B cell (primary cell): ENCODE measurements at regions not wholly inside any gene's neighbourhood (a gene's known extent, or its start where the extent isn't known, plus 50 kb on each side); places are given as distances from the start of the nearest gene placed in this dataset.

ENCODE experiments used
- ATAC-seq: fragments of 200-7000 bp; cut with Tn5 transposase; one replicate; pipeline ENCODE4 v1.10.0; 2021; ENCODE audit warnings: low read depth, mild to moderate bottlenecking, moderate number of reproducible peaks, moderate library complexity
- CTCF ChIA-PET: fragments of 350-600 bp; sonication (Branson Sonifier 250); formaldehyde crosslinking; loops from one replicate; lab custom pipeline; 2021; ENCODE audit warnings: antibody characterized with exemption, inconsistent platforms; lab: Charles Lee
- POLR2A ChIA-PET: fragments of 350-600 bp; sonication (Branson Sonifier 250); formaldehyde crosslinking; loops from one replicate; lab custom pipeline; 2021; ENCODE audit warnings: antibody characterized with exemption; lab: Charles Lee
- DNase-seq: peaks from one replicate; pipeline ENCODE4 v3.0.0; 2013
- H2AFZ ChIP-seq: 2 replicates; pipeline ENCODE4 v1.6.1; 2012; ENCODE audit warnings: mild to moderate bottlenecking, low read depth, low read length; ENCODE audit not compliant: insufficient read depth, poor library complexity, severe bottlenecking
- H3K27ac ChIP-seq, 2 donors: 1 replicate in 1 of 2; 2 replicates in 1 of 2; pipeline ENCODE4 v1.5.1; 2012 to 2013; ENCODE audit warnings: low read length in 2 of 2, mild to moderate bottlenecking in 2 of 2, moderate library complexity in 1 of 2
- H3K27me3 ChIP-seq, 4 experiments: fragments of 200-600 bp in 1 of 4; sonication (generic) in 1 of 4; replicated peaks in 1 of 4; 1 replicate in 2 of 4; 2 replicates in 2 of 4; pipeline versions ENCODE4 v1.6.1 to v1.7.0; 2013 to 2016; ENCODE audit warnings: low read length in 3 of 4, mild to moderate bottlenecking in 2 of 4, mixed read lengths in 1 of 4, moderate library complexity in 1 of 4; ENCODE audit not compliant: insufficient read depth in 4 of 4, control insufficient read depth in 3 of 4; ENCODE audit errors: control extremely low read depth in 1 of 4
- H3K36me3 ChIP-seq, 2 experiments: replicated peaks in 1 of 2; 1 replicate in 1 of 2; 2 replicates in 1 of 2; pipeline versions ENCODE4 v1.6.1 to v1.7.1; 2013; ENCODE audit warnings: low read length in 1 of 2; ENCODE audit not compliant: insufficient read depth in 2 of 2, control insufficient read depth in 1 of 2; ENCODE audit errors: control extremely low read depth in 1 of 2, extremely low read depth in 1 of 2
- H3K4me1 ChIP-seq, 2 donors: fragments of 200-600 bp in 1 of 2; sonication (generic) in 1 of 2; 1 replicate in 1 of 2; 2 replicates in 1 of 2; pipeline versions ENCODE4 v1.5.1 to v1.6.1; 2013 to 2017; ENCODE audit warnings: low read length in 2 of 2; ENCODE audit not compliant: control insufficient read depth in 2 of 2, insufficient read depth in 2 of 2
- H3K4me2 ChIP-seq: replicated peaks from 2 replicates; pipeline ENCODE3; 2012; ENCODE audit warnings: mild to moderate bottlenecking, low read depth, low read length; ENCODE audit not compliant: poor library complexity, severe bottlenecking
- H3K4me3 ChIP-seq, 5 experiments: fragments of 200-600 bp in 1 of 5; sonication (generic) in 1 of 5; 1 replicate in 3 of 5; 2 replicates in 2 of 5; pipeline versions ENCODE4 v1.5.1 to v1.7.0; 2011 to 2016; ENCODE audit warnings: low read length in 4 of 5, mild to moderate bottlenecking in 4 of 5, low read depth in 2 of 5, control low read depth in 1 of 5, moderate library complexity in 1 of 5; ENCODE audit not compliant: insufficient read depth in 1 of 5; ENCODE audit errors: control extremely low read depth in 1 of 5, extremely low read depth in 1 of 5
- H3K79me2 ChIP-seq: fragments of 200-600 bp; sonication (generic); one replicate; pipeline ENCODE4 v1.6.0; 2016; ENCODE audit warnings: low read length; ENCODE audit not compliant: control insufficient read depth, insufficient read depth
- H3K9ac ChIP-seq: fragments of 200-600 bp; sonication (generic); 2 replicates; pipeline ENCODE4 v1.6.1; 2017; ENCODE audit warnings: mild to moderate bottlenecking, low read length, moderate library complexity
- H3K9me3 ChIP-seq, 3 donors: one replicate each; pipeline versions ENCODE4 v1.6.1 to v1.7.1; 2013; ENCODE audit warnings: low read length in 2 of 3; ENCODE audit not compliant: control insufficient read depth in 2 of 3, insufficient read depth in 1 of 3; ENCODE audit errors: control extremely low read depth in 1 of 3
- H4K20me1 ChIP-seq: 2 replicates; pipeline ENCODE4 v1.6.0; 2012; ENCODE audit warnings: mild to moderate bottlenecking, low read length; ENCODE audit not compliant: insufficient read depth, control insufficient read depth, poor library complexity, severe bottlenecking
- H3K27ac Mint-ChIP-seq: one replicate; pipeline ENCODE4 v1.8.0; 2021; ENCODE audit warnings: mixed read lengths
- H3K27me3 Mint-ChIP-seq: one replicate; pipeline ENCODE4 v1.8.0; 2021; ENCODE audit warnings: mixed read lengths
- H3K4me1 Mint-ChIP-seq: one replicate; pipeline ENCODE4 v1.8.0; 2021; ENCODE audit warnings: mixed read lengths
- H3K4me3 Mint-ChIP-seq: one replicate; pipeline ENCODE4 v1.8.0; 2021; ENCODE audit warnings: mixed read lengths
- H3K9me3 Mint-ChIP-seq: one replicate; pipeline ENCODE4 v1.8.0; 2022; ENCODE audit warnings: mixed read lengths; ENCODE audit not compliant: insufficient read depth
- CTCF ChIP-seq: fragments of 200-600 bp; IDR thresholded peaks from one replicate; pipeline ENCODE4 v1.8.0; 2022; ENCODE audit warnings: antibody characterized with exemption, mild to moderate bottlenecking
- EZH2 ChIP-seq: IDR thresholded peaks from 2 replicates; pipeline ENCODE4 v1.6.1; 2012; ENCODE audit warnings: borderline replicate concordance, low read depth, mild to moderate bottlenecking, moderate library complexity, low read length; ENCODE audit not compliant: insufficient read depth, poor library complexity, severe bottlenecking
- WGBS: methylation state at CpG from one replicate; pipeline ENCODE4 v1.1.5; 2013; ENCODE audit warnings: missing lambda C conversion rate; ENCODE audit not compliant: insufficient coverage; 5-methylcytosine and 5-hydroxymethylcytosine counted together
- intact Hi-C: fragments of 100-400 bp; cut with micrococcal nuclease; formaldehyde crosslinking; loops from one replicate; pipeline ENCODE4 v1.10.0; 2022

GRCh38 chr12:61504396-61505080 is 755.7 kb upstream of the USP15 start:
- Histone ChIP-seq H3K27me3 (no peaks in the 10 kb centered on the region), H4K20me1 (no peaks in the 10 kb centered on the region), H3K36me3 (no peaks in the 10 kb centered on the region), H3K79me2 (no peaks in the 10 kb centered on the region), H3K27ac (no peak overlapping the region), H2AFZ (no peak overlapping the region), H3K4me2 (no peak overlapping the region), H3K9me3 (peaks cover 0 to under 1% (median 0%) of the 10 kb centered on the region in 3 donors), H3K4me1 (no peaks in the 10 kb centered on the region), H3K4me3 (no peak overlapping the region), H3K9ac (no peak overlapping the region)
- DNase-seq: no peak
- intact Hi-C loops: no loop called here
- Mint-ChIP-seq H3K27me3 (no peaks in the 10 kb centered on the region), H3K9me3 (peaks cover 13% of the 10 kb centered on the region), H3K4me3 (no peak overlapping the region), H3K27ac (no peak overlapping the region), H3K4me1 (no peaks in the 10 kb centered on the region)
- CTCF ChIA-PET: no interaction called here
- WGBS: no CpG with 5 or more reads among the region's 1 CpG
- TF ChIP-seq EZH2: no peak
- no peak for TF ChIP-seq CTCF
- POLR2A ChIA-PET: no interaction called here
- no peak for ATAC-seq

- Mint-ChIP-seq H3K9me3 (no peaks in the 10 kb centered on the region), H3K4me3 (no peak overlapping the region), H3K27me3 (no peaks in the 10 kb centered on the region), H3K27ac (no peak overlapping the region), H3K4me1 (no peaks in the 10 kb centered on the region)
- WGBS: no CpG with 5 or more reads among the region's 2 CpGs
- no peaks in the 10 kb centered on the region for H4K20me1 ChIP-seq
- no peak overlapping the region for H3K4me2 ChIP-seq
- no peaks in the 10 kb centered on the region for H3K4me1 ChIP-seq
- CTCF ChIA-PET: interaction anchor here (0.7 kb wide), 1 partner anchor 1316 kb away, joined by 3 read pairs; no protein-coding TSS in a partner anchor
- no peaks in the 10 kb centered on the region for H3K27me3 ChIP-seq
- intact Hi-C loops: no loop called here
- no peaks in the 10 kb centered on the region for H3K36me3 ChIP-seq
- H3K9ac ChIP-seq: no peak overlapping the region
- H3K27ac ChIP-seq: no peak overlapping the region
- H3K79me2 ChIP-seq: no peaks in the 10 kb centered on the region
- DNase-seq (no peak), ATAC-seq (no peak)
- POLR2A ChIA-PET: no interaction called here
- peaks cover 0 to 2% (median 0%) of the 10 kb centered on the region in 3 donors for H3K9me3 ChIP-seq
- no peak overlapping the region for H3K4me3 ChIP-seq
- TF ChIP-seq CTCF: no peak
- no peak for TF ChIP-seq EZH2
- H2AFZ ChIP-seq: no peak overlapping the region
These were observed 746.7 kb upstream of the USP15 start for GRCh38 chr12:61513499-61513898.
